Germinal center (tissue), 1 donor: ENCODE measurements at regions not wholly inside any gene's neighbourhood (a gene's known extent, or its start where the extent isn't known, plus 50 kb on each side); places are given as distances from the start of the nearest gene placed in this dataset.

ENCODE experiments used
- DNase-seq: peaks from one replicate; pipeline ENCODE4 v3.0.0; 2012; ENCODE audit warnings: mixed read lengths, low spot score

DNA sequence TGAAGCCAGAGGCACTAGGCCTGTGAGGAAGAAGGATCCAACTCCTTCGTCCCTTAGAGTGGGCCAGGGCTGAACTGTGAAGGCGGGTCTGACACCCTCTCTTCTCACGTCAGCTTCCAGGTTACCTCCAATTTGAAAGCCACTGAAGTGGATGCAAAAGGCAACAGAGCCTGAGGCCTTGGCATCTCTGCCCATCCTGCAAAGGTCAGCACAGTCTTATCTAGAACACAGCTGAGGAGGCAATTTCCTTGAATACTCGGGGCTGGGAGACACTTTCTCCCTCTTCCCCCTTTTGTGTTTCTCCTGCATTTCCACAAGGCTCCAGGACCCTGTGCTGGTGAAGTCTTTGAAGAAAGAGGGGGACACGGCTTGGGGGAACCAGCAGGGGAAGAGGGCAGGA lies 91.6 kb upstream of the PAX6 start:
- no peak for DNase-seq

- DNase-seq = no peak
Measured at GRCh38 chr11:31895926-31896325, 84.8 kb upstream of the PAX6 start.

GRCh38 chr11:31887180-31887579 lies 76.1 kb upstream of the PAX6 start:
- DNase-seq = no peak

- DNase-seq = no peak
Measured at GRCh38 chr11:31884080-31884479, 73.0 kb upstream of the PAX6 start.

DNA sequence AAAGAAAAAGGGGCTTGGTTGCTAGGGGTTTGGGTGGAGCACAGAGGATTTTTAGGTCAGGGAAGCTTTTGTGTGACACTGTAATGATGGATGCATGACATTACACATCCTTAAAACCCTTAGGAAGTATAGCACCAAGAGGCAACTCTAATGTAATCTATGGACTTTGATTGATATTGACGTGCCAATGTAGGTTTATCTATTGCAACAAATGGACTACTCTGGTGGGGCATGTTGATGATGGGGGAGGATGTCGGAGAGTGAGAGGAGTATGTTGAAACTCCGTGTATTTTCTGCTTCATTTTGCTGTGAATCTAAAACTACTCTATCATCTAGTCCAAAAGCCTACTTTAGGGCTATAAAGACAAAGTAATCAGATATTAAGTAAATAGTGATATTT lies 72.3 kb upstream of the PAX6 start:
- no peak for DNase-seq

- DNase-seq = no peak
Measured at GRCh38 chr11:31882951-31883392, 71.8 kb upstream of the PAX6 start.

DNA sequence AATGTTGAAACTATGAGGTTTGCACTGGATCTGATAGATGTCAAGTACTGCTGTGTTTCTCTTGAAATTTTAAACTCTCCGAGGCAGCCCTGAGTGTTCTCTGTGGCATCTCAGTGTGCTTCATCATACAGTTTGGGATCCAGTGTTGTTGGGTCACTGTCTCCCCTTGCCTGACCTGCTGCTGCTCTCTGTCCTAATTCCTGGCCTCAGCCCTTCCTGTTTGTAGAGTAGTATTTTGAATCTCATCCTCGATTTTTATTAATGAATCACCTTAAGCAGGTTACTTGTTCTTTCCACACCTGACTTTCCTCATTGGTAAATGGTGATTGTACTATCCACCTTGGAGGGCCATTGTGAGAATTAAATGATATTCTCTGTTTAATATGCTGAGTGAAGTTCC lies 70.7 kb upstream of the PAX6 start:
- DNase-seq = no peak

DNA sequence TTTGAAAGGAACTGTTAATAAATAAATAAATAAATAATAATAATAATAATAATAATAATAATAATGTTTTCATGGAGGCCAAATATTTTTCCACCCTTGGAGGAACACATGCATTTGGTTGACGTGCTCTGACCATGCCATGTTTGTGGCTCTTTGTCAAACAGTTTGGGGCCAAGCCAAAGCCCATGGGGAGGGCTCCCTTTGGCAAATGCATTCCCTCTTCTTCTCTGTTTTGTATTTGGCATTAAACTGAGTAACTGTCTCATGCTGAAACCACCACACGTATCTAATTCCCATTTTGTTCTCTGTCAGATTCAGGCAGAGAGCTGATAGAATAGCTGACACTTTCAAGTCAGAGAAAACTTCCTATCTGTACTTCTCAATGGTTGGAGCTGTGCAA lies 68.6 kb upstream of the PAX6 start:
- DNase-seq = no peak

DNA sequence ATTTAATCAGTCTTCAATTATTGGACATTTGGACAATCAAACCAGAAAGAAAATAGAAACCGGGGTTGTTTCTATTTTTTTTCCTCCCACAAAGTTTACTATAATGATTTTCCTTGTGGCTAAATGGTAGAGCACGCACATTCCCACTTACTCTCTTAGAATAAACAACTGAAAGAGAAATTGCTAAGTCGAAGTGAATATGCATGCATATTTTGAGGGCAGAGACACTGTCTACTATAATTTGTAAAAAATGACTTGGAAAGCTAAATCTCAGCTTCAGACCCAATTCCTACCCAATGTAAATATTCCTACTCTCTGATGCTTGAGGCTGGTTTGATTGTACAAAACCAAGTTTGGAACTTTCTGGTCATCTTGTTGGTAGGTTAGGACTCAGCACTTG lies 66.7 kb upstream of the PAX6 start:
- no peak for DNase-seq

GRCh38 chr11:31877083-31877482 lies 66.0 kb upstream of the PAX6 start:
- no peak for DNase-seq

GRCh38 chr11:31875866-31876560 lies 64.9 kb upstream of the PAX6 start:
- no peak for DNase-seq

DNA sequence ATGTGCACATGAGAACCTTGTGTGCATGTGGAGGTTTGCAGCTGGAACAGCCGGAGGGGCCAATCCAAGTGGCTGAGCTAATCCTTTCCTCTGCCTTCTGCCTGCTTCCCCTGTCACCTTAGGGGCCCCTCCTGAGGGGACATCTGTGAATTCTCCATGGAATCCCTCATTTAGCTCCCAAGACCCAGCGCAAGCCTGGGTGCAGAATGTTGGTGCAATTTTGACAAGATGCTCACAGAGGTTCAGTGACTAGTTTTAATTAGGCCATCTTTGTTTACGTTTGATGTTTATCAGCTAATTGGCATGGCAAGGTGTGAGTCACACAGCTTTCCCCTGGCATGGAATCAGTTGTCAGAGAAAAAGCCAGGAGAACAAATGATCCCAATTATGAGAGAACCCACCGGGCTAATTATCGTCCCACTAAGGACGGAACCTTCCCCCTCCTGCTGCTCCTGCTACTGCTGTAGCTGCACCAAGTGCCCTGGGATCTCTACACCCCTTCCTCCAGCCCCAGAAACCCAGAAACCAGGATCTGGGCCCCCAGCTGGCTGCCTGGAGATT lies 63.6 kb upstream of the PAX6 start:
- no peak for DNase-seq

DNA sequence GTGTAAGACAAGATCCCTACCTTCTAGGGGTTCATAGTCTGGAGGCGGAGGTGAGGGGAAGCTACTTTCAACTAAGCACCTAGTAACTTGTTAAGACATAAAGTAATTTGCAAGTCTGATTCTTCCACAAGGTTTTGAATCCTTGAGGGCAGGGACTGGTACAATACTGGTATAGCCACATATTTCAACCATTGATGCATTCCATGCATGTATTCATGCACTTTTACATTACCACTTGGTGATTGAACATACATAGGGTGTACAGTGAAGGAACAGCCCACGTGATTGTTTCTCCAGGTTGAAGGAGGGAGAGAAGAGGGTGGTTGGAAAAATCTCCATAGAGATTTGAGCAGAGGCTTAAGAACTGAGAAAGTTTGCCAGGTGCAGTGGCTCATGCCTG lies 62.0 kb upstream of the PAX6 start:
- no peak for DNase-seq

DNA sequence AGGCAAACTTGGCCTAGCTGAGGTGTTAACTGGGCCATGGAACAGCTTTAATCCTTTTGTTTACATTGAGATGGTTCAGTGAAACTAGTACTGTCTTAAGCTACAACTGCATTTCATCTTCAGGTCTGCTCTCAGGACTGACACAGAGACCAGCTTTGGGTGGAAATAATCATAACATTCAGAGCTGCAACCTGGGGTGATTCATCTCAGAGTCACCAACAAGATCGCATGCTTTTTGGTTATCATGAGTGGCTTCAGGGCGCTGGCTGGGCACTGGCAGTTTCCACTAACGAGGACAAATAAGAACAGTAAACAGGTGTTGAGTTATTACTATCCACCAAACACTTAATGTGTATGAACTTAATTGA lies 60.9 kb upstream of the PAX6 start:
- DNase-seq = no peak

- DNase-seq = no peak
Measured at GRCh38 chr11:31871310-31872075, 60.4 kb upstream of the PAX6 start.

DNA sequence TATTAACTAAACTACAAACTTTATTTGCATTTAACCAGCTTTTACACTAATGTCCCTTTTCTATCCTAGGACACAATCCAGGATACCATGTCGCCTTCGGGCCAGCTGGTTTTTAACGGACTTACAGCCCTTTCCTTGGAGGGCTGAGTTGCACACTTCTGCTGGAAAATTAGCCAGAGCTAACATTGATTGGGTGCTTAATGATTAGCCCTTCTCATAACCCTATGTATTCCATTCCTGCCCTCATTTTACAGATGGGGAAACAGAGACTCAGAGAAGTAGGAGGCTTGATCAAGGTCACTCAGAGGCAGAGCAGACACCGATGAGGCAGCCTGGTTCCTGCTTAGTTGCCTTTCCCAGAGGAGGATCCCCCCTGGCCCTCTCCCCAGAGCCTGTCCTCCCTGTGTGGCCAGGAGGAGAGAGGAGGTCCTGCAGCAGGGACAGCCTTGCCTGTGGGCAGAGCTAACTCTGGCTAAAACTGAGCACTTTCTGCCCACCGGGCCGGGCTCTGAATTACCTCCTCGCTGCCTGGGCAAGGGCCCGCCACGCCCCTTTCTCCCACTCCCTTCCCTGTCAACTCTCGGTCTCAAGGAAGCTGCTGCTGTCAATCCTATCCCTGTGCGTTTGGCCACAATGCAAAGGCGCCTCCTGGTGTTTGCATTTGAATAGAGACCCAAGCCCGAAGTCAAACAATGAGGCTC lies 59.6 kb upstream of the PAX6 start:
- DNase-seq = peak; percentile 6

DNA sequence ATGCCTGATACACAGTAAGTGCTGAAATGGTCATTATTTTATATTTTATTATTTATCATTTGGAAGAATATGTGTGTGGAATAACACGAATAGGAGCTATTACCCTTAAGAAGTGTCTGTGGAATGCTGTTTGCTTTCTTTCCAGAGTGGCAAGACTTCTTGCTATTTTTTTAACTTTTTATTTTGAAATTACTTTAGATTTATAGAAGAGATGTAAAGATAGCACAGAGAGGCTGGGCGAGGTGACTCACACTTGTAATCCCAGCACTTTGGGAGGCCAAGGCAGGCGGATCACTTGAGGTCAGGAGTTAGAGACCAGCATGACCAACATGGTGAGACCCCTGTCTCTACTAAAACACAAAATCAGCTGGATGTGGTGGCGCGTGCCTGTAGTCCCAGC lies 58.9 kb upstream of the PAX6 start:
- no peak for DNase-seq

DNA sequence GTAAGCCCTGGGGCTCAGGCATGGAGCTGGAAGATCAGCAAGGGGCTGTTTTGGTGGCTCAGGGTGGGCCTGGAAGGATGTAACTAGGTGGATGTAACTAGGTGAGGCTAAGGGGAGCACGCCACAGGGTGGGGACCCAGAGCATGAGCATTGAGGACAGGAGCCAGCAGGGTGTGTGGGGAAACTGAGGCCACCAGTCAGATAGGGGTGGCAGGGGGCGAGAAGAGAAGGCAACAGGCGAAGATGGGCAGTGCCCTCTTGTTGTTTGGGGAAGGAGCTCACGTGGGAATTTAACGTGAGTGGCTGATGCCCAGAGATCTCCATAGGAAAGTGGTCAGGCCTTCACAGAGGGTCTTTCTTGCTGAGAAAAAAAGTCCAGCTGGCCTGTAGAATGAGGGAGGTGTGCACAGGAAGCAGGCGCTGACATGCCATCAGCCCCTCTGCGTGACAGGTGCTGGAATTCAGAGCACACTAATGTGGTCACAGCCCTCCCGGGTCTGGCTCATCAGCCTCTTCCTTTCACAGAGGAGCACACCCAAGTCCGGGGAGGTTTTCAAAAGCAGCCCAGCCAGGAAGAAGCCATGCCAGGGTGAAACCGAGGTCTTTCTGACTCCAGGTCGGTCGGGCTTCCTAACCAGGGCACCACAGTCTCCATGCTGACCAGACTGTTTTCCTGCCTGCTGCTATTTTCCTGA lies 54.6 kb upstream of the PAX6 start:
- DNase-seq = no peak

DNA sequence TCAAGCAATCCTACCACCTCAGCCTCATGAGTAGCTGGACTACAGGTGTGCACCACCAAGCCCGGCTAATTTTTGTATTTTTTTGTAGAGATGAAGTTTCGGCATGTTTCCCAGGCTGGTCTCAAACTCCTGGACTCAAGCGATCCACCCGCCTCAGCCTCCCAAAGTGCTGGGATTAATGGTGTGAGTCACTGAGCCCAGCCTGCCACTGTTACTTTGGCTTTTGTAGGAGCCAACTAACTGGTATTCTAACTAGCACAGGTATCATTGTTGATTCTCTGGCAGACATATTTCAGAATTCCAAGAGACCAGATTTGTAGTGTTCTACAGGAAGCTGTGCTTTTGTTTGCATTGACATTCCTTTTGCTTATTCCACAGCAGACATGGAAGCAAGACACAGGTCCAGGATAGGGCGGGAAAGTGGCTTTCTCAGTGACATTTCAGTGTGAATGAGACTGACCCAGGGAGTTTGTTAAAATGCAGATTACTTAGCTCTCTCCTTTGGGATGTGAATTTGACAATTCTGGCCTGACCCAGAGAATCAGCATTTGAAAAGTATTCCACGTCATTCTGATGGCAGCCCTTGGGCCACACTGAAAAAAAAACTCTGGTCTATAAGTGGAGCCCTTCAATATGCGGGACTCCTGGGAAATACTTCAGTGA lies 52.2 kb upstream of the PAX6 start:
- no peak for DNase-seq

DNA sequence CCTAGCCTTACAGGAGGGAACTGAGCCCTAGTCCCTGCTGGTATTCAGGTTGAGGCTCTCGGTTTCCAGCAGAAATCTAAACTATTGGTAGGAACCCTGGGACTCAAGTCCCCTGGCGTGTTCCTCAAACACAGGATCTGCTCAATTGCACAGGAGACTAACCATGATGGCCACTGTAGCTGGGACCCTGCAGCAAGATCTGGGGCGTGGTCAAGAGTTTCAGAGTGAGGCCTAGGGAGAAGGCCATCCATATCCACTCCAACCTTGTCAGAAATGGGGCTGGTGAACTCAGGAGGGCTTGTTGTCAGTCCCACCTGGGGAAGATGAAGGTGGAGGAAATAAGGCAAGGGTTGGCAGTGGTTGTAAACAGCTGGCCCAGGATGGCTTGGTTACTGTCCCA lies 49.9 kb upstream of the PAX6 start:
- no peak for DNase-seq
